ENCODE measurements at regions not wholly inside any gene's neighbourhood (a gene's known extent, or its start where the extent isn't known, plus 50 kb on each side); places are given as distances from the start of the nearest gene placed in this dataset.

- no peaks in the 10 kb centered on the region for H3K4me1 Mint-ChIP-seq
- H3K27me3 Mint-ChIP-seq, result no peaks in the 10 kb centered on the region
- no peak overlapping the region for H3K4me3 Mint-ChIP-seq
- ChIA-PET CTCF (no interaction called here), POLR2A (no interaction called here)
- ATAC-seq (ENCODE audit: low read depth), result no peak
- H3K9me3 Mint-ChIP-seq, result no peaks in the 10 kb centered on the region
- intact Hi-C loops (cut with micrococcal nuclease), result no loop called here
- H3K36me3 Mint-ChIP-seq (ENCODE audit: low read depth), result no peaks in the 10 kb centered on the region
- DNase-seq, result no peak
- TF ChIP-seq CTCF (IDR thresholded peaks at IDR 0.05), result no peak
- no peak overlapping the region for H3K27ac Mint-ChIP-seq
These were observed 370.3 kb upstream of the OPRM1 start for GRCh38 chr6:153668758-153669157.

GRCh38 chr6:153662982-153663381, 376.1 kb upstream of the OPRM1 start:
- H3K36me3 Mint-ChIP-seq (ENCODE audit: low read depth), result no peaks in the 10 kb centered on the region
- DNase-seq (no peak), ATAC-seq (ENCODE audit: low read depth) (no peak)
- H3K27ac Mint-ChIP-seq, result no peak overlapping the region
- intact Hi-C loops (cut with micrococcal nuclease), result no loop called here
- POLR2A ChIA-PET, result no interaction called here
- no peak for TF ChIP-seq CTCF (IDR thresholded peaks at IDR 0.05)
- no peak overlapping the region for H3K4me3 Mint-ChIP-seq
- peaks cover 3% of the 10 kb centered on the region for H3K9me3 Mint-ChIP-seq
- H3K4me1 Mint-ChIP-seq, result no peaks in the 10 kb centered on the region
- H3K27me3 Mint-ChIP-seq, result no peaks in the 10 kb centered on the region
- CTCF ChIA-PET, result no interaction called here

GRCh38 chr6:153645326-153645725, 393.7 kb upstream of the OPRM1 start:
- no peaks in the 10 kb centered on the region for H3K36me3 Mint-ChIP-seq (ENCODE audit: low read depth)
- H3K9me3 Mint-ChIP-seq, result peaks cover 2% of the 10 kb centered on the region
- DNase-seq, result no peak
- ATAC-seq (ENCODE audit: low read depth), result no peak
- no peak overlapping the region for H3K27ac Mint-ChIP-seq
- intact Hi-C loops (cut with micrococcal nuclease), result no loop called here
- H3K4me1 Mint-ChIP-seq, result no peaks in the 10 kb centered on the region
- no peak overlapping the region for H3K4me3 Mint-ChIP-seq
- CTCF ChIA-PET, result no interaction called here
- POLR2A ChIA-PET, result no interaction called here
- H3K27me3 Mint-ChIP-seq, result no peaks in the 10 kb centered on the region
- TF ChIP-seq CTCF (IDR thresholded peaks at IDR 0.05), result no peak

GRCh38 chr6:153644000-153644399, 395.0 kb upstream of the OPRM1 start:
- Mint-ChIP-seq H3K9me3 (peaks cover 2% of the 10 kb centered on the region), H3K4me1 (no peaks in the 10 kb centered on the region), H3K27ac (no peak overlapping the region), H3K36me3 (ENCODE audit: low read depth) (no peaks in the 10 kb centered on the region), H3K4me3 (no peak overlapping the region), H3K27me3 (no peaks in the 10 kb centered on the region)
- ChIA-PET POLR2A (no interaction called here), CTCF (no interaction called here)
- intact Hi-C loops (cut with micrococcal nuclease), result no loop called here
- no peak for TF ChIP-seq CTCF (IDR thresholded peaks at IDR 0.05)
- DNase-seq, result no peak
- ATAC-seq (ENCODE audit: low read depth), result no peak

- ChIA-PET CTCF (no interaction called here), POLR2A (no interaction called here)
- no peak for ATAC-seq (ENCODE audit: low read depth)
- no peak for DNase-seq
- Mint-ChIP-seq H3K36me3 (ENCODE audit: low read depth) (no peaks in the 10 kb centered on the region), H3K4me3 (no peak overlapping the region), H3K27ac (no peak overlapping the region), H3K4me1 (no peaks in the 10 kb centered on the region), H3K27me3 (no peaks in the 10 kb centered on the region), H3K9me3 (peaks cover 3% of the 10 kb centered on the region)
- intact Hi-C loops (cut with micrococcal nuclease), result no loop called here
- no peak for TF ChIP-seq CTCF (IDR thresholded peaks at IDR 0.05)
These were observed 404.6 kb upstream of the OPRM1 start for GRCh38 chr6:153634416-153634815.
